GM23338 (cell line): ENCODE measurements at regions not wholly inside any gene's neighbourhood (a gene's known extent, or its start where the extent isn't known, plus 50 kb on each side); places are given as distances from the start of the nearest gene placed in this dataset.

Experiments
- ATAC-seq: fragments of 200-7000 bp; cut with Tn5 transposase; 3 replicates; pipeline ENCODE4 v1.9.1; 2020
- DNase-seq: peaks from one replicate; pipeline ENCODE4 v3.0.0-alpha.2; 2015; ENCODE audit warnings: low spot score
- H2AFZ ChIP-seq: fragments of 200-600 bp; sonication (generic); 2 replicates; pipeline ENCODE4 v1.8.0; 2016; ENCODE audit warnings: antibody characterized with exemption, mild to moderate bottlenecking, moderate library complexity
- H3F3A ChIP-seq: fragments of 200-600 bp; sonication (generic); replicated peaks from 2 replicates; pipeline ENCODE4 v1.8.0; 2017; ENCODE audit warnings: antibody characterized with exemption, mixed run types, low read depth
- H3K27ac ChIP-seq: fragments of 200-600 bp; sonication (generic); 2 replicates; pipeline ENCODE4 v1.6.1; 2016; ENCODE audit warnings: low read depth
- H3K27me3 ChIP-seq: fragments of 200-600 bp; sonication (generic); 2 replicates; pipeline ENCODE4 v1.8.0; 2016; ENCODE audit warnings: mild to moderate bottlenecking, mixed run types, moderate library complexity; ENCODE audit not compliant: insufficient read depth
- H3K36me3 ChIP-seq: fragments of 200-600 bp; sonication (generic); 2 replicates; pipeline ENCODE4 v1.8.0; 2016; ENCODE audit warnings: mild to moderate bottlenecking; ENCODE audit not compliant: insufficient read depth
- H3K4me1 ChIP-seq: fragments of 200-600 bp; sonication (generic); 2 replicates; pipeline ENCODE4 v1.8.0; 2016; ENCODE audit warnings: mild to moderate bottlenecking, moderate library complexity; ENCODE audit not compliant: insufficient read depth
- H3K4me2 ChIP-seq: fragments of 200-600 bp; sonication (generic); 2 replicates; pipeline ENCODE4 v1.7.1; 2017; ENCODE audit warnings: mixed run types
- H3K4me3 ChIP-seq: fragments of 200-600 bp; sonication (generic); 2 replicates; pipeline ENCODE4 v1.6.1; 2016; ENCODE audit warnings: mixed run types
- H3K79me2 ChIP-seq: fragments of 200-600 bp; sonication (generic); replicated peaks from 2 replicates; pipeline ENCODE4 v1.8.0; 2017; ENCODE audit warnings: mild to moderate bottlenecking; ENCODE audit not compliant: insufficient read depth
- H3K9me2 ChIP-seq: fragments of 200-600 bp; sonication (generic); 2 replicates; pipeline ENCODE4 v1.8.0; 2017; ENCODE audit not compliant: insufficient read depth
- H4K20me1 ChIP-seq: fragments of 200-600 bp; sonication (generic); replicated peaks from 2 replicates; pipeline ENCODE4 v1.8.0; 2017; ENCODE audit warnings: mild to moderate bottlenecking; ENCODE audit not compliant: insufficient read depth
- H3K27ac Mint-ChIP-seq: 2 replicates; pipeline ENCODE4 v1.8.0; 2020; ENCODE audit warnings: inconsistent platforms, mild to moderate bottlenecking, moderate library complexity, mixed read lengths
- H3K27me3 Mint-ChIP-seq: 3 replicates; pipeline ENCODE4 v1.8.0; 2022; ENCODE audit warnings: low read depth, mild to moderate bottlenecking, moderate library complexity, mixed read lengths, inconsistent platforms; ENCODE audit not compliant: insufficient read depth, poor library complexity
- H3K36me3 Mint-ChIP-seq: 3 replicates; pipeline ENCODE4 v1.8.0; 2021; ENCODE audit warnings: low read depth, mild to moderate bottlenecking, inconsistent platforms, moderate library complexity, mixed read lengths
- H3K4me1 Mint-ChIP-seq: 3 replicates; pipeline ENCODE4 v1.8.0; 2020; ENCODE audit warnings: mild to moderate bottlenecking, inconsistent platforms, mixed read lengths
- H3K4me3 Mint-ChIP-seq: 3 replicates; pipeline ENCODE4 v1.8.0; 2021; ENCODE audit warnings: moderate library complexity, mild to moderate bottlenecking, inconsistent platforms, mixed read lengths
- H3K9me3 Mint-ChIP-seq: 3 replicates; pipeline ENCODE4 v1.8.0; 2020; ENCODE audit warnings: moderate library complexity, mild to moderate bottlenecking, inconsistent platforms, mixed read lengths
- CREB1 ChIP-seq: fragments of 250-450 bp; sonication (Bioruptor Pico); IDR thresholded peaks from 2 replicates; pipeline ENCODE4 v1.5.0; 2020; ENCODE audit warnings: low read depth, mild to moderate bottlenecking, moderate library complexity
- ETS1 ChIP-seq: IDR thresholded peaks from 2 replicates; pipeline ENCODE4 v1.6.1; 2016; ENCODE audit warnings: antibody characterized with exemption
- EZH2 ChIP-seq: fragments of 200-600 bp; sonication (generic); IDR thresholded peaks from one replicate; pipeline ENCODE4 v1.8.0; 2017; ENCODE audit warnings: antibody characterized with exemption, mild to moderate bottlenecking, low read depth; ENCODE audit not compliant: unreplicated experiment
- JUNB ChIP-seq: IDR thresholded peaks from one replicate; pipeline ENCODE4 v1.6.1; 2016; ENCODE audit warnings: antibody characterized with exemption; ENCODE audit not compliant: unreplicated experiment
- NANOG ChIP-seq: IDR thresholded peaks from 2 replicates; pipeline ENCODE4 v1.6.1; 2016; ENCODE audit warnings: antibody characterized with exemption, borderline replicate concordance
- REST ChIP-seq: IDR thresholded peaks from one replicate; pipeline ENCODE4 v1.6.1; 2018; ENCODE audit warnings: antibody characterized with exemption; ENCODE audit not compliant: unreplicated experiment
- STAT1 ChIP-seq: IDR thresholded peaks from one replicate; pipeline ENCODE4 v1.6.1; 2016; ENCODE audit warnings: antibody characterized with exemption; ENCODE audit not compliant: unreplicated experiment
- ZNF114 ChIP-seq: fragments of 250-450 bp; sonication (Bioruptor Pico); IDR thresholded peaks from 2 replicates; pipeline ENCODE4 v1.5.0; 2020; ENCODE audit warnings: mild to moderate bottlenecking, moderate library complexity
- ZNF331 ChIP-seq: fragments of 250-450 bp; sonication (Bioruptor Pico); IDR thresholded peaks from 2 replicates; pipeline ENCODE4 v1.5.0; 2020; ENCODE audit warnings: low read depth, mild to moderate bottlenecking, moderate library complexity
- TF ChIP-seq, protein P1 (sequence below), 2 experiments: fragments of 200-600 bp in 1 of 2; sonication (generic) in 1 of 2; conservative IDR thresholded peaks; 2 replicates each; pipeline versions ENCODE4 v1.5.1 to v1.6.1; 2016 to 2017; ENCODE audit warnings: antibody characterized with exemption in 2 of 2, low read depth in 2 of 2, mild to moderate bottlenecking in 2 of 2, moderate library complexity in 1 of 2

DNA sequence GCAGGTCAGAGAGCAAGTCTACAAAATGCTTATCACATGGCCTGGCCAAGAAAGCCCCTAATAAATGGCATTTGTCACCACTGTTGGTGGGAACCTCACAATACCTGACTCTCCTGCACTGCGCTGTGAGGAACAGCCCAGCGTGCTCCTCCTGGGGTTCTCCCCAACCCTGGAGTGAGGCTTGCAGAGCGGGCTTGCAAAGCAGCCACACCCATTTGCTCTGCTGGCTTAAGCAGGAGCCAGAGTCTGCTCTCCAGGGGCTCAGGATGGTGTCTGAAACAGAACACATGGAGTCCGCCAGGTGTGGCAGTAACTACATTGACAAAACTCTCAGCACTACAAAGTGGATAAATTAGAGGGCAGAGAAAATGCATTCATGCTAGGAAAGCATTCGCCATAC lies 331.0 kb upstream of the CCL2 start:
- H3K36me3 ChIP-seq: no peaks in the 10 kb centered on the region
- no peak overlapping the region for H3K27ac Mint-ChIP-seq
- no peaks in the 10 kb centered on the region for H3K79me2 ChIP-seq
- no peaks in the 10 kb centered on the region for H4K20me1 ChIP-seq
- ATAC-seq: peak; percentile 19; the same call in 2 of the 3 replicates
- peaks cover 7% of the 10 kb centered on the region for H3K27me3 Mint-ChIP-seq
- TF ChIP-seq ETS1 (no peak), CREB1 (CRISPR knock-in tag) (no peak), STAT1 (no peak), REST (no peak), NANOG (no peak)
- TF ChIP-seq, protein P1, sequence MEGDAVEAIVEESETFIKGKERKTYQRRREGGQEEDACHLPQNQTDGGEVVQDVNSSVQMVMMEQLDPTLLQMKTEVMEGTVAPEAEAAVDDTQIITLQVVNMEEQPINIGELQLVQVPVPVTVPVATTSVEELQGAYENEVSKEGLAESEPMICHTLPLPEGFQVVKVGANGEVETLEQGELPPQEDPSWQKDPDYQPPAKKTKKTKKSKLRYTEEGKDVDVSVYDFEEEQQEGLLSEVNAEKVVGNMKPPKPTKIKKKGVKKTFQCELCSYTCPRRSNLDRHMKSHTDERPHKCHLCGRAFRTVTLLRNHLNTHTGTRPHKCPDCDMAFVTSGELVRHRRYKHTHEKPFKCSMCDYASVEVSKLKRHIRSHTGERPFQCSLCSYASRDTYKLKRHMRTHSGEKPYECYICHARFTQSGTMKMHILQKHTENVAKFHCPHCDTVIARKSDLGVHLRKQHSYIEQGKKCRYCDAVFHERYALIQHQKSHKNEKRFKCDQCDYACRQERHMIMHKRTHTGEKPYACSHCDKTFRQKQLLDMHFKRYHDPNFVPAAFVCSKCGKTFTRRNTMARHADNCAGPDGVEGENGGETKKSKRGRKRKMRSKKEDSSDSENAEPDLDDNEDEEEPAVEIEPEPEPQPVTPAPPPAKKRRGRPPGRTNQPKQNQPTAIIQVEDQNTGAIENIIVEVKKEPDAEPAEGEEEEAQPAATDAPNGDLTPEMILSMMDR (conservative IDR thresholded peaks at IDR 0.05; ENCODE audit: low read depth in 2 of 2): no peak
- H3K4me2 ChIP-seq: no peak overlapping the region
- H3K4me3 Mint-ChIP-seq: no peak overlapping the region
- no peaks in the 10 kb centered on the region for H3K36me3 Mint-ChIP-seq
- H3K27ac ChIP-seq: no peak overlapping the region
- H3K27me3 ChIP-seq: no peaks in the 10 kb centered on the region
- H3K4me1 ChIP-seq: peaks cover 12% of the 10 kb centered on the region
- no peak overlapping the region for H3K4me3 ChIP-seq
- DNase-seq: no peak
- H2AFZ ChIP-seq: no peak overlapping the region
- H3K9me2 ChIP-seq: no peaks in the 10 kb centered on the region
- peaks cover 17% of the 10 kb centered on the region for H3K4me1 Mint-ChIP-seq
- no peaks in the 10 kb centered on the region for H3K9me3 Mint-ChIP-seq
- H3F3A ChIP-seq: 0 out of 2 replicates have a peak, but pooled peaks cover 2% of the 10 kb centered on the region

- H3K36me3 ChIP-seq: no peaks in the 10 kb centered on the region
- Mint-ChIP-seq H3K4me3 (no peak overlapping the region), H3K27me3 (peaks cover 7% of the 10 kb centered on the region), H3K27ac (no peak overlapping the region), H3K9me3 (peaks cover 2% of the 10 kb centered on the region; the same call in 2 of the 3 replicates), H3K36me3 (peaks cover 2% of the 10 kb centered on the region; the same call in 1 of the 3 replicates), H3K4me1 (peaks cover 32% of the 10 kb centered on the region)
- 0 out of 2 replicates have a peak, but pooled peaks cover 2% of the 10 kb centered on the region for H3F3A ChIP-seq
- no peak for ATAC-seq
- no peak overlapping the region for H3K4me2 ChIP-seq
- H2AFZ ChIP-seq: no peak overlapping the region
- no peaks in the 10 kb centered on the region for H3K79me2 ChIP-seq
- H3K27me3 ChIP-seq: no peaks in the 10 kb centered on the region
- H4K20me1 ChIP-seq: no peaks in the 10 kb centered on the region
- H3K4me1 ChIP-seq: peaks cover 24% of the 10 kb centered on the region
- H3K9me2 ChIP-seq: no peaks in the 10 kb centered on the region
- no peak for DNase-seq
- H3K27ac ChIP-seq: no peak overlapping the region
- no peak overlapping the region for H3K4me3 ChIP-seq
- TF ChIP-seq, protein P1 (conservative IDR thresholded peaks at IDR 0.05; ENCODE audit: low read depth in 2 of 2): no peak
- TF ChIP-seq NANOG (no peak), EZH2 (no peak), CREB1 (CRISPR knock-in tag) (no peak), ZNF114 (no peak), JUNB (no peak), ZNF331 (no peak)
These were observed 329.4 kb upstream of the CCL2 start for GRCh38 chr17:33925649-33926048.
